HepG2 (cell line): ENCODE measurements at regions not wholly inside any gene's neighbourhood (a gene's known extent, or its start where the extent isn't known, plus 50 kb on each side); places are given as distances from the start of the nearest gene placed in this dataset.

ENCODE experiments used
- ATAC-seq: fragments of 200-7000 bp; cut with Tn5 transposase; 3 replicates; pipeline ENCODE4 v1.9.1; 2020; ENCODE audit warnings: mild to moderate bottlenecking, moderate library complexity
- BruUV-seq: library from RNA; stranded (reverse); fragments of 400-500 nt; replicated peaks from 2 replicates; lab custom pipeline; 2021; lab: Mats Ljungman, UMichigan
- CTCF ChIA-PET: fragments of 300-600 bp; formaldehyde crosslinking; extraction: SDS; loops from one replicate; lab custom pipeline; 2021; ENCODE audit warnings: low total read pairs, inconsistent platforms, low intra/inter-chr PET ratio; lab: Yijun Ruan, JAX
- POLR2A ChIA-PET: fragments of 350-600 bp; sonication (Branson Sonifier 250); formaldehyde crosslinking; loops from one replicate; lab custom pipeline; 2020; ENCODE audit warnings: antibody characterized with exemption, inconsistent platforms; lab: Yijun Ruan, JAX
- DNase-seq: peaks from one replicate; pipeline ENCODE4 v3.0.0-alpha.2; 2015; ENCODE audit warnings: low spot score
- FAIRE-seq: peaks from 3 replicates; lab custom pipeline; 2011; peaks lifted over from hg19 to GRCh38; lab: Jason Lieb, UNC
- H2AFZ ChIP-seq: one replicate; pipeline ENCODE4 v1.6.1; 2011; ENCODE audit warnings: low read length, inconsistent platforms
- H3K27ac ChIP-seq: fragments of 300-600 bp; 3 replicates; pipeline ENCODE4 v1.8.0; 2011; ENCODE audit warnings: mixed run types, mild to moderate bottlenecking, mixed read lengths, low read length, inconsistent platforms; ENCODE audit not compliant: insufficient read depth; ENCODE audit errors: extremely low read length
- H3K27me3 ChIP-seq, 2 experiments: fragments of 200-600 bp in 1 of 2; 2 replicates in 1 of 2; 3 replicates in 1 of 2; pipeline versions ENCODE4 v1.6.0 to v1.8.0; 2011; ENCODE audit warnings: low read length in 2 of 2, mild to moderate bottlenecking in 2 of 2, moderate library complexity in 2 of 2, inconsistent platforms in 1 of 2; ENCODE audit not compliant: insufficient read depth in 2 of 2, control insufficient read depth in 1 of 2
- H3K36me3 ChIP-seq, 2 experiments: fragments of 200-600 bp in 1 of 2; replicated peaks in 1 of 2; 2 replicates in 1 of 2; 3 replicates in 1 of 2; pipeline versions ENCODE4 v1.5.1 to v1.8.0; 2011; ENCODE audit warnings: low read length in 2 of 2, inconsistent platforms in 1 of 2; ENCODE audit not compliant: insufficient read depth in 2 of 2, control insufficient read depth in 1 of 2
- H3K4me1 ChIP-seq: 2 replicates; pipeline ENCODE4 v1.5.1; 2012; ENCODE audit warnings: low read length, inconsistent platforms; ENCODE audit not compliant: insufficient read depth
- H3K4me2 ChIP-seq: 2 replicates; pipeline ENCODE4 v1.6.0; 2011; ENCODE audit warnings: low read depth, low read length, inconsistent platforms
- H3K4me3 ChIP-seq, 3 experiments: fragments of 200-600 bp in 1 of 3; sonication (generic), shearing (Covaris generic) in 1 of 3; replicated peaks in 1 of 3; 2 replicates each; pipeline ENCODE4 v1.5.1; 2011 to 2016; ENCODE audit warnings: low read length in 3 of 3, inconsistent platforms in 2 of 3, low read depth in 2 of 3, mild to moderate bottlenecking in 2 of 3, control low read depth in 1 of 3, mixed read lengths in 1 of 3; ENCODE audit not compliant: insufficient read depth in 1 of 3
- H3K79me2 ChIP-seq: one replicate; pipeline ENCODE4 v1.6.1; 2011; ENCODE audit warnings: low read length, inconsistent platforms; ENCODE audit not compliant: insufficient read depth
- H3K9ac ChIP-seq: 2 replicates; pipeline ENCODE4 v1.6.0; 2011; ENCODE audit warnings: mild to moderate bottlenecking, low read depth, low read length, inconsistent platforms; ENCODE audit not compliant: insufficient read depth
- H3K9me3 ChIP-seq: 2 replicates; pipeline ENCODE4 v1.5.1; 2012; ENCODE audit warnings: mild to moderate bottlenecking, low read length
- H4K20me1 ChIP-seq: 2 replicates; pipeline ENCODE4 v1.6.0; 2011; ENCODE audit warnings: inconsistent platforms, mild to moderate bottlenecking, low read length, moderate library complexity; ENCODE audit not compliant: insufficient read depth
- AKNA ChIP-seq: sonication (generic); formaldehyde crosslinking; IDR thresholded peaks from 2 replicates; pipeline ENCODE4 v1.4.0; 2020; ENCODE audit warnings: missing genetic modification reagents, borderline replicate concordance
- E2F1 ChIP-seq: sonication (generic); formaldehyde crosslinking; IDR thresholded peaks from 2 replicates; pipeline ENCODE4 v1.5.0; 2020; ENCODE audit warnings: missing genetic modification reagents
- ZNF331 ChIP-seq: sonication (generic); formaldehyde crosslinking; IDR thresholded peaks from 2 replicates; pipeline ENCODE4 v1.4.0; 2020; ENCODE audit warnings: missing genetic modification reagents
- WGBS: methylation state at CpG from one replicate; pipeline ENCODE4 v1.1.6; 2017; ENCODE audit warnings: low lambda C conversion rate; 5-methylcytosine and 5-hydroxymethylcytosine counted together
- in situ Hi-C: cut with HindIII; loops from 2 replicates; pipeline ENCODE4 v1.10.0; 2017; ENCODE audit warnings: low pct_unique_long_range_greater_than_20kb; ENCODE audit not compliant: extremely low pct_ligation_motif_present
- intact Hi-C: fragments of 100-400 bp; cut with micrococcal nuclease; formaldehyde crosslinking; loops from one replicate; pipeline ENCODE4 v1.10.0; 2022; ENCODE audit not compliant: unreplicated experiment

GRCh38 chr7:24436131-24436920, 136.9 kb upstream of the PALS2 start:
- ChIA-PET CTCF (no interaction called here), POLR2A (no interaction called here)
- 10% methylated on average over 2 of the region's 2 CpGs for WGBS
- Histone ChIP-seq H3K27me3 (no peaks in the 10 kb centered on the region; a peak in 1 of 5 replicates), H4K20me1 (no peaks in the 10 kb centered on the region), H3K79me2 (no peaks in the 10 kb centered on the region), H2AFZ (no peak overlapping the region), H3K4me1 (no peaks in the 10 kb centered on the region), H3K9ac (no peak overlapping the region), H3K36me3 (no peaks in the 10 kb centered on the region), H3K27ac (no peak overlapping the region), H3K4me3 (no peak overlapping the region), H3K4me2 (no peak overlapping the region), H3K9me3 (no peaks in the 10 kb centered on the region)
- intact Hi-C loops (no loop called here), in situ Hi-C loops (no loop called here)
- DNase-seq (no peak), ATAC-seq (no peak), FAIRE-seq (no peak)
- BruUV-seq: no TSS peak
- peak; percentile 78 for TF ChIP-seq ZNF331
- TF ChIP-seq E2F1 (CRISPR knock-in tag): no peak
- TF ChIP-seq AKNA (CRISPR knock-in tag): no peak
